ENCODE measurements at regions not wholly inside any gene's neighbourhood (a gene's known extent, or its start where the extent isn't known, plus 50 kb on each side); places are given as distances from the start of the nearest gene placed in this dataset.

GRCh38 chr11:106281455-106282173 lies 204.2 kb downstream of the AASDHPPT start:
- TF ChIP-seq CTCF (IDR thresholded peaks at IDR 0.05; ENCODE audit: low read length) (no peak), EZH2 (IDR thresholded peaks at IDR 0.05; ENCODE audit: borderline replicate concordance, low read length) (no peak)
